ENCODE measurements at regions not wholly inside any gene's neighbourhood (a gene's known extent, or its start where the extent isn't known, plus 50 kb on each side); places are given as distances from the start of the nearest gene placed in this dataset.

DNA sequence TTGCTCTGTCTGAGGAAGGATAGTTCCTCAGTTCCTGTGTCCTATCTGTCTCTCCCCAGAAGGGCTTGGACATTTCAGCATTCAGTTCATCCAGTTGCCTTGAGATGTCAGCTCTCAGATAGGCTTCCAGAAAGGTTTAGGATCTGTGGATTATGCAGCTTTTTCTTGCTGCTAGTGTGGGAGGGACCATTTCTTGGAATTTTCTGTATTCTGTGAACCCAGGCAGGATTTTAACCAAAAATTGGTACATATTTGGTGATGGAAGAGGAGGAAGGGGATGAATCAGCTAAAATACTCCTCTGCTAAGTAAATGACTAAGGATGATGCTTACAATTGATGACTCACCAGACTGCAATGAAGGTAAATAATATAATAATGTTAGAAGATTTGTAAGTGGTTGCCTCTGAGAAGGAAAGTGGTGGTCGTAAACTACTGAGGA lies 58.6 kb upstream of the DOCK10 start:
- TF ChIP-seq, protein P1, sequence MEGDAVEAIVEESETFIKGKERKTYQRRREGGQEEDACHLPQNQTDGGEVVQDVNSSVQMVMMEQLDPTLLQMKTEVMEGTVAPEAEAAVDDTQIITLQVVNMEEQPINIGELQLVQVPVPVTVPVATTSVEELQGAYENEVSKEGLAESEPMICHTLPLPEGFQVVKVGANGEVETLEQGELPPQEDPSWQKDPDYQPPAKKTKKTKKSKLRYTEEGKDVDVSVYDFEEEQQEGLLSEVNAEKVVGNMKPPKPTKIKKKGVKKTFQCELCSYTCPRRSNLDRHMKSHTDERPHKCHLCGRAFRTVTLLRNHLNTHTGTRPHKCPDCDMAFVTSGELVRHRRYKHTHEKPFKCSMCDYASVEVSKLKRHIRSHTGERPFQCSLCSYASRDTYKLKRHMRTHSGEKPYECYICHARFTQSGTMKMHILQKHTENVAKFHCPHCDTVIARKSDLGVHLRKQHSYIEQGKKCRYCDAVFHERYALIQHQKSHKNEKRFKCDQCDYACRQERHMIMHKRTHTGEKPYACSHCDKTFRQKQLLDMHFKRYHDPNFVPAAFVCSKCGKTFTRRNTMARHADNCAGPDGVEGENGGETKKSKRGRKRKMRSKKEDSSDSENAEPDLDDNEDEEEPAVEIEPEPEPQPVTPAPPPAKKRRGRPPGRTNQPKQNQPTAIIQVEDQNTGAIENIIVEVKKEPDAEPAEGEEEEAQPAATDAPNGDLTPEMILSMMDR (IDR thresholded peaks at IDR 0.05): no peak
- DNase-seq: no peak
- Mint-ChIP-seq H3K4me1 (no peaks in the 10 kb centered on the region), H3K27ac (no peak overlapping the region), H3K9me3 (no peaks in the 10 kb centered on the region), H3K36me3 (ENCODE audit: low read depth) (no peaks in the 10 kb centered on the region), H3K27me3 (ENCODE audit: low read depth, poor library complexity) (no peaks in the 10 kb centered on the region), H3K4me3 (no peak overlapping the region)

GRCh38 chr2:225100269-225100668 lies 58.0 kb upstream of the DOCK10 start:
- Mint-ChIP-seq H3K36me3 (ENCODE audit: low read depth) (no peaks in the 10 kb centered on the region), H3K4me3 (no peak overlapping the region), H3K27ac (no peak overlapping the region), H3K9me3 (no peaks in the 10 kb centered on the region), H3K4me1 (no peaks in the 10 kb centered on the region), H3K27me3 (ENCODE audit: low read depth, poor library complexity) (no peaks in the 10 kb centered on the region)
- no peak for DNase-seq
- TF ChIP-seq, protein P1 (IDR thresholded peaks at IDR 0.05): no peak

- Mint-ChIP-seq H3K4me1 (no peaks in the 10 kb centered on the region), H3K27ac (no peak overlapping the region), H3K9me3 (no peaks in the 10 kb centered on the region), H3K36me3 (ENCODE audit: low read depth) (no peaks in the 10 kb centered on the region), H3K4me3 (no peak overlapping the region), H3K27me3 (ENCODE audit: low read depth, poor library complexity) (no peaks in the 10 kb centered on the region)
- TF ChIP-seq, protein P1 (IDR thresholded peaks at IDR 0.05): no peak
- no peak for DNase-seq
These were observed 54.8 kb upstream of the DOCK10 start for GRCh38 chr2:225097035-225097434.
